GM21717 (cell line): ENCODE measurements at regions not wholly inside any gene's neighbourhood (a gene's known extent, or its start where the extent isn't known, plus 50 kb on each side); places are given as distances from the start of the nearest gene placed in this dataset.
A peak's percentile ranks its signal among the peaks of the same experiment; 100 is the strongest.

Experiments
- ATAC-seq: cut with Tn5 transposase; IDR thresholded peaks from one replicate; pipeline ENCODE4 v1.9.1; 2021; ENCODE audit warnings: mild to moderate bottlenecking, moderate library complexity; ENCODE audit not compliant: unreplicated experiment

DNA sequence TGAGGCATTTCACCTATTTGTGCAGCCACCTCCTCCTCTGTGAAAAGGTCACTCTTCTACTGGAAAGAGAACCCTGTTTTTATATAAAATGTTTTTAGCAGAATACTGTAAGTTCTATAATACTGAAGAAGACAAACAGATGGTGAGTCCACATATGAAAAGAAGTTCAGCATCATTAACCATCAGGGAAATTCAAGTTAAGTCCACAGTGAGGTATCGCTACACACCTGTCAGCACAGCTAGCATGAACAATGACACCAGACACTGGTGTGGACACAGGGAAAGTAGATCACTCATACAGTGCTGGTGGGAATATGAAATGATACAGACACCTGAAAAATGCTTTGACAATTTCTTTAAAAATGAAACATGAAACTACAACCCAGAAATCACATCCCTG lies 133.0 kb downstream of the MAD2L1 start:
- no peak for ATAC-seq

- ATAC-seq = no peak
Measured at GRCh38 chr4:119932277-119932676, 134.4 kb downstream of the MAD2L1 start.

DNA sequence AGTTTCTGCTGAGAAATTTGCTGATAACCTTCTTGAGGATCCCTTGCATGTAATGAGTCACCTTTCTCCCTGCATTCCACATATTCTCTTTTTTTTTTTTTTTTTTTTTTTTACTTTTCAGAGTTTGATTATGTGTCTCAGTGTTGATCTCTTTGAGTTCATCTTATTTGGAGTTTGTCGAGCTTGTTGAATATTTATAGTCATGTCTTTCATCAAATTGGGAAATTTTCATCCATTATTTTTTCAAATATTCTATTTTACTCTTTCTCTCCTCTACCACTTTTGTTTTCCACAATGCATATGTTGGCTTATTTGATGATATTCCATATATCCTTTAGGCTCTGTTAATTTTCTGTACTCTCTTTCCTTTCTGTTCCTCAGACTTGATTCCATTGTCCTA lies 136.1 kb downstream of the MAD2L1 start:
- ATAC-seq = no peak

GRCh38 chr4:119921830-119922229 lies 144.8 kb downstream of the MAD2L1 start:
- no peak for ATAC-seq

GRCh38 chr4:119906277-119906676 lies 160.4 kb downstream of the MAD2L1 start:
- no peak for ATAC-seq

DNA sequence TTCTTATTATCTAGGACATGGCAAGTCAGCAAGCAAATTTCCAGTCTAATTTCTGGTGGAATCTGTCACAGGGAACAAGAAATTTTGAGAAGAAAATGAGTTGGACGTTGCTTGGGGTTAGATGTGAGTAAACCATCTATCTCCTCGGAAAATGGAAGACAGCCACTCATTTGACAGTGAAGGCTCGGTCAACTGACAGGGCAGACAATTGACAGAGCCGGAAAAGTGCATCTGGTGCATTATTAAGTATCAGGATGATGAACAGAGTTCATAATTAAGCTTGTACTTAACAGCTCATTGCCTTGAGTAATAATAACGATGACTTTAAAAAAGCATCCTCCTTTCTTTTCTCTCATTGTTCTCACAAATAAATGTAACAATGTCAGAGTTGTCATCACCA lies 168.4 kb downstream of the MAD2L1 start:
- no peak for ATAC-seq

DNA sequence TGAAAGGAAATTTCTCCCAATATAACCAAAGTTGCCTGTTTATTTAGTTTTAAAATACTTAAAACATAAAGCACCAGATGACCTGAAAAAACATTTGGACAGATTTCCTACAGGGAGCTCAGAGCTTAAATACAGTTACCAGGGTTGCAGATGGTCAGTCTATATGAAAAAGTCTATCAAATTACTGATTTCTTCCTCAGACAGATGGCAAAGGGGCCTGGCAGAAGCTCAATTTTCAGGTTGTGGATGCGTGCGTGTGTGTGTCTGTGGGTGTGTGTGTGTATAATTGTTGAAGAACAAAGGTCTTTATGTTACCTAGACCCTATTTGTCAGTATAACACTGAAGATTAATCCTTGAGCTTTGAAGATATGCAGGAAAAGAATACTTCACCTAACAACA lies 169.4 kb downstream of the MAD2L1 start:
- ATAC-seq = no peak

DNA sequence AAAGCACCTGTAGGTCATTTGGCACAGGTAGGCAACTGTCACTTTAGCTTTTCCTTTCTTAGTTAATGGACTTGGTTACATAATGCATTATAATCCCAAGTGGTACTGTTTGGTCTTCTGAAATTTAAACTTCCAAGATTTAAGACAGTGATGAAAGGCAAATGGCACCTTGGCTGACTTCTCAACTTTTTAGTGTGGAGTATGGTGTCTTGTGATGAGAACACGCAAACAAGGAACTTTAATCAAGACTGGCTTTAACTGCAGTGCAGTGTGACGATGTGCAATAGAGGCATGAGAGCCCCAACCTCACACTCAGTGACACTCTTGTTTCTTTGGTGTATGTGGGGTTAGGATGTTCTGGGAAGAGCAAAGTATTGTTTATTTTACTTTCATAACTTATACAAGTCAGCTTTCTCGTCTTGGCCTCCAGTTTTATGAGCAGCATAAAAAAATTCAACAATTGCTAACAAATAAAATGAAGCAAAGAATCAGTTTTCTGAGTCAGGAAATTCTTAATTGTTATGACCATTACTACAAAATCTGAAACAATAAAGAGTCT lies 171.9 kb downstream of the MAD2L1 start:
- ATAC-seq = no peak

DNA sequence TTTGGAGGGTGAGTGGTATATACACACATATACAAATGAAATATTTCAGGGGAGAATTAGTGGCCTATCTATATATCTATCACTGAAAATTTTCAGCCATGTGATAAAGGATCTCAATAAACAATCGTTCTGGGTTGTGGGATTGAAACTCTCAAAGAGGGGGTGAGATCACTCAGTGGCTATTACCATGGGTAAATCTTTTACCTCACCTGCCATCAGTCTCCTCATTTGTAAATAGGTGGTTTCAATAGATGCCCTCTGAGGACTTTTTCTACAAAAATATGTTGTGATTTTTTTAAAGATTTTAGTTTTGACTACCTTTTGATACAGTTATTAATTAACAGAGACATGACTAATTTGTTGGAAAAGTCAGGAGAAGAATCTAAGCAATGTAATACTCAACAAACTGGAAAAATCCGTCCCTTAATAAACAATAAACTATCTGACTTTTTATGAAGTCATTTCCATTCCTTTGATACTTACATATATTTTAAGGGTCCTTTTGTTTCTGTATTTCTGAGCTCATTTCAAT lies 192.8 kb downstream of the MAD2L1 start:
- no peak for ATAC-seq

- ATAC-seq = no peak
Measured at GRCh38 chr4:119873132-119873531, 193.5 kb downstream of the MAD2L1 start.

- no peak for ATAC-seq
Measured at GRCh38 chr4:119872371-119873016, 194.2 kb downstream of the MAD2L1 start.

- ATAC-seq = no peak
Measured at GRCh38 chr4:119870856-119871255, 195.8 kb downstream of the MAD2L1 start.

DNA sequence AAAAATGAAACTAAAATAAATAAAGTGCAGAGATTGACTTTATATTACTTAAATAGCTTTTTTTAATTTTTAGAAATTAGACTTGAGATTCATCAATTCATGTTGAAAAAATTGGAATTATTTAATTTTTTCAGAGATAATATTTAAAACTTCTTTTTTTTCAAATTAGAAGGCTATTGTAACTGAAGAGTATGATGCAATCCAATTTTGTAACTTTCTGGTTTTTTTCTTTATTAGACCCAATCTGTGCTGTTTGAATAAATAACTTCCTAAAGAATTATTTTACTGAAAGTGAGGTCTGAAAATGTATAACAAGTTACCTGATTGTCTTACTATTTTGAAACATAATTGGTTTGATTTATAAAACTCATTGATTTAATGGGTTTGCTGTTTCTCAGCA lies 200.9 kb downstream of the MAD2L1 start:
- no peak for ATAC-seq

DNA sequence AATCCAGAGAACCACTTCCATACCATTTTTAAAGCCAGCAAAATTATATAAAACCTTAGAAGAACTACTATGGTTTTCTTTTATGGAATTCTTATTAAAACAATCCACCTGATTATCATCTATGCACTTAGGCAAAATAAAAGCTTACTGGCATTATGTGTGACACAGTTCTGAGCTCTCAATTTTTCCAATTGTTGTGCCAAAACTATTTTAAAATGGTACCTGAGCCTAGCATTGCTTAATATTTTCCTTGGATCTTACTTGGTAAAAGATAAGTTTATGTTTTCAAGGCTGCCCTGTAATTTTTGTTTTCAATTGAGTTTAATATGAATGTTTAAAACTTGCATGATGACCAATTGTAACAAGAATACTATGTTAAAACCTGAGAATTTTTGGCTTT lies 201.3 kb downstream of the MAD2L1 start:
- no peak for ATAC-seq

DNA sequence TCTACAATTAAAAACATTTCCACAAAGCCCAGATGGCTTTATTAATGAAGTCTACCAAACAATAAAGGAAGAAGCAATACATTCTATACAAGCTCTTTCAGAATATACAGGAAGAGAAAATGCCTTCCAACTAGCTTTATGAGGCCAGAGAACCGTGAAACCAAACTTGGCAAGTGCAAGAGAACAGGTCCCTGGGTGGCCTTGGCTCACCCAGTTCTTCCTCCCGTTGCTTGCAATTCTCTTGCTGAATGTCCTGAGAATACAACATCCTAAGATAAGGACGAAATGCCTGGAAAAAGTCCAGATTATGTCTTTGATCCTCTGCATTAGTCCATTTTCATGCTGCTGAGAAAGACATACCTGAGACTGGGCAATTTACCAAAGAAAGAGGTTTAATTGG lies 204.9 kb downstream of the MAD2L1 start:
- no peak for ATAC-seq

DNA sequence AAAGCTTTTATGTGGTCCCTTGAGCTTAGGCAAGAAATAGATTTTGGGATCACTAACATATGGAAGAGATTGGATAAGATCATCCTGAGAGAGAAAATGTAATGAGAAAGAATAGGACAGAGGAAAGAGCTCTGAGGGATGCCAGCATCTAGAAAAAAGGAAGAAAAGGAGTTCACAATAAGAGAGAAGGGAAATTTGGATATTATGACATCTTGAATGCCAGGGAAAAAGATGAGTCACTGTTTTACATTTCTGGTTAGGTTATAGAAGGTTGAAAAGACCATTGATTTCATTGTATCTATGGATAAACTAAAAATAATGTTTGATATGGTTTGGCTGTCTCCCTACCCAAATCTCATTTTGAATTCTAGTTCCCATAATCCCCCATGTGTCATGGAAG lies 208.5 kb downstream of the MAD2L1 start:
- ATAC-seq = no peak

GRCh38 chr4:119854364-119854763 lies 212.3 kb downstream of the MAD2L1 start:
- ATAC-seq = no peak

DNA sequence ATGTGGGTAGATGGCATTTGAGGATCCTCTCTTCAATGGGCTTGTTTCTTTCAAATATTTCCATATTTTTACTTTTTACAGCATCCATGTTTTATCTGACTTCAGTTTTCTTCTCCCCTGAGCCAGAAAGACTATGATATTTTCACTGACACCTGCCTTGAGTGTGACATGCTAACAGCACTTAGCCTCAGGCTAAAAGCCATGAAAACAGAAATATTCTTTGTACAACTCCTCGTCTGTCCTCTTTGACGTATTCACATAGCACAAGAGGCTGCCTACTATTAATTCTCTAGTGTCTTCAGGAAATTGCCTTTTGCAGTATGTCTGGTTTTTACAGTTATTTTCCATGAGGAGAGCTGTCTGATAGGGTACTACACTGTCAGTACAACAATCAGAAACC lies 215.0 kb downstream of the MAD2L1 start:
- ATAC-seq = no peak

- ATAC-seq = peak; percentile 47
Measured at GRCh38 chr4:119841361-119841760, 212.8 kb upstream of the PDE5A start.

- no peak for ATAC-seq
Measured at GRCh38 chr4:119835613-119835910, 207.0 kb upstream of the PDE5A start.

- ATAC-seq = no peak
Measured at GRCh38 chr4:119834906-119835612, 206.5 kb upstream of the PDE5A start.

DNA sequence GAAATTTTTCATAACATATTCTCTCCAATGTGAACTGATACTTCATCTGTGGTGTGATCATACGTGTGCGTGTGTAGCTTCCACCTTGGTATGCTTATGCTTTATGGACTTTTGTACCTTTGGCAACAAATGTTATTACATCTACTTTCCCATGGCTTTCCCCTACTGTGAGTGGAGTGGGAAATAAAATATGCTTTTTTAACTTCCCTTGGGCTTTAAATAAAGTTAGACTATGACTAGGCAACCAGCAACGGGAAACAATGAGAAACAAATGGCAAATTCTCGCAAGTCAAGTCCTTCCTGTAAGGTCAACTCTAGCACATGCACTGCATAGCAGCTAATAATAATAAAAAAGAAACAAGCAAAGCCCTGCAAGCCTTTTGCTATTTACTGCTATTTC lies 205.0 kb upstream of the PDE5A start:
- no peak for ATAC-seq
